ENCODE measurements at regions not wholly inside any gene's neighbourhood (a gene's known extent, or its start where the extent isn't known, plus 50 kb on each side); places are given as distances from the start of the nearest gene placed in this dataset.

- no peak for DNase-seq
These were observed 111.1 kb downstream of the LMO4 start for GRCh38 chr1:87439821-87440220.

DNA sequence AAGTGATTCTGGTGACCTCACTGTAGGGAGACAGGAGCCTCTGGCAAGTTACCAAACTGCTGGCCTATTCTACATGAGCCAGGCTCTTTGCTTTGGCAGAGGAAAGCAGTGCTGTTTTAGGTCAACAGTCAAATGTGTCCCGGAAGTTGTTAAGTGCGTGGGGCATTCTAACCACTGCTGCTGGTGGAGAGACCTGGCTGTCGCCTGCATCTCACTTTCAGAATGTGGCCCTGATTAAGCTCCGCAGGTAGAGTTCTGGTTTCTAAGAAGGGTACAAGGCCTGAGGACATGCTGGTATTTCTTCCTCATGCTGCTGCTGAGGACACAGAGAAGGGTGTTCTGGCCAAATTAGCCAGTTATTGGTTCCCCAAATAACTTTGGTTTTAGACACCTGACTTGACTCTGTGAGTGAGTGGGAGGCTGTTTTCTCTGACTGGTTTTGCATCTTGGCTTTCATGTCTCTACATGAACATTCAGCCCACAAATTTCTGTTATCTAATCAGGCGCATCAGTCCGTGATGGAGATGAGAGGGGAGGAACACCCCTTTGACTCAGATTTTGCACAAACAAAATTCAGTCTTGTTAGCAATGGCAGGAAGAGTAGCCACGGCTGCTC is 120.8 kb downstream of the LMO4 start:
- DNase-seq, result peak; percentile 48

DNA sequence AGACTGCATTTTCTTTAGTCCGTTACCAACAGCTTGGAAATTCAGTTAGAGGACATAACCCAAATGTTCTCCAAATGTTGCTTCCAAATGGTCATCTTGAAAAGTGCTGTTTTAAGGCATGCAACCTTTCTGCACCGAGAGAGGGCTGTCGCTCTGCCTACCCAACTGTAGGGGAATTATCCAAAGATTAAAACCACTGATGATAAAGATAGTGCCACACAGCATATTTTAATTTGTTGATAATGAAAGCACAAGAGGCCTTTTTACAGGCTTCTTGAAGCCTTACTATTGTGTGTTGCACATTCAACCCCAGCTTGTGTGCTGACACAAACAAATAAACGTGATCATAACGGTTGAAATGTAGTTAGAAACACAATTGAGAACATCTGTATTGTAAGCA is 121.5 kb downstream of the LMO4 start:
- DNase-seq, result no peak

DNA sequence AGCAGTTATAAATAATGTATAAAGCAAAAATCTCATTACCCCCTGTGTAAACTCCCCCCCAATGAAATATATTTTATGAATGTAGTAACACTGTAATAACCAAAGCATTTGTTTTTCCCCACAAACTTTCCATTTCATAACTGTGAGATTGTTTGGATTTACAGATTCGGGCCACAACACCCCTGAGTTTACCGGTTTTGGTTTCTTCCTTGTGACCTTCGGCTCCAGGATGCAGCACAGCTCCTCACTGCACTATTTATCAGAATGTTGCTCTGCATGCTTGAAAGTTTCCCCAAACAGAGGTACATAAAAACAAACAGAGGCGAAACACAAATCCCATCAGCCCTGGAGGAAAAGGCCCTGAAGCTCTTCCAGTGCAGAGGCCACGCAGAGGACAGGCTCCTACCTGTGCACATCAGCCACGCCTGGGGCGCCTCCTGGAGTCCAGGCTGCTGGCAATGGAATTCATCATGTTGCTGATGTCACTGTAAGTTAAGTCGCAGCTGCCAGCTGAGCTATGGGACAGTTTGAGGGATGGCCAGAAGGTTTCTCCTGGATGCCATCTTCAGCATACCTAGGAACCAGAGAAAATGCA is 122.0 kb downstream of the LMO4 start:
- no peak for DNase-seq

DNA sequence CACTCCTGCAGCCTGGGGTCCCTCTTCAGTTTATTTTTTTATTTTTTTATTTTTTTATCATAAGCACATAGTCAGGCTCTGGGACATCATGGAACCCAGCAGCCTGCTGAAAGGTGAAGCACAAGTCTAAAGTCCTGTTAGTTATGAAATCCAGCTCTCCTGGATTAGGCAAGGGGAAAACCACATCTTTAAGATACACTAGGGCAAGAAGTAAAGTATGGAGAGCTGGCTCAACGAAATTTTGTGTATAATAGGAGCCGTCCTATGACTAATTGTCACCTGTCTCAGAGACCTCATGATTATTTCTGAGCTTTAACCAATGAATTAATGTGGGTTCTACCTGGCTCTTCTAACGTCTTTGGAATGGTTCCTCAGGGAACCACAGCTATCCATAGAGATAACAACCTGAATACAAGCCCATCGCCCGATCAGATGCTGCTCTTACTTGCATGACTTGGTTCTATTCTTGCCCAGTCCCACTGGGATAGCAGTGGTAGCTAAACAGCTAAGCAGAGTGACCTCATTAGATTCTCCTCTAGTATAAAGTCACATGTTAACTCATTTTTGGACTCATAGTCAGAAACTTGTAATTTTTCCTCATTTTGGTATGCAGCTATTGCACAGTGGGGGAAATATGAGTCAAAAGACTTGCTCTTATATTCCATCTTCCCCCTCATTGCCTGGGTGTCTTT is 122.7 kb downstream of the LMO4 start:
- no peak for DNase-seq

GRCh38 chr1:87452648-87453047 is 124.0 kb downstream of the LMO4 start:
- no peak for DNase-seq

DNA sequence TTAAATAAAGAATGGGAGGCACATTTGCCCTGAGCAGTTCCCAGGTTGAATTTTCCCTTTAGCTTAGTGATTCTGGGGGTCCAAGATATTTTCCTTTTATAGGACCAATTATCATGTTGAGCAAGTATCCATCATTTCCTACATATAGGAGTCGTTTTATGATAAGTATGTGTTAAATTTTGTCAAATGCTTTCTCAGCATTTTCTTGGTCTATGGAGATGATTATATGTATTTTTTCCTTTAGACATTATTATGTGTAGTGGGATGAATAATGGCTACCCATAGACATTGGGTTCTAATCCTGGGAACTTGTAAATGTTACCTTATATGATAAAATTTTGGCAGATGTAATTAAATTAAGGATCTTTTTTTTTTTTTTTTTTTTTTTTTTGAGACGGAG is 128.7 kb downstream of the LMO4 start:
- DNase-seq, result no peak

GRCh38 chr1:87462894-87463293 is 134.2 kb downstream of the LMO4 start:
- no peak for DNase-seq

- peak; percentile 2 for DNase-seq
These were observed 135.4 kb downstream of the LMO4 start for GRCh38 chr1:87464022-87464490.

DNA sequence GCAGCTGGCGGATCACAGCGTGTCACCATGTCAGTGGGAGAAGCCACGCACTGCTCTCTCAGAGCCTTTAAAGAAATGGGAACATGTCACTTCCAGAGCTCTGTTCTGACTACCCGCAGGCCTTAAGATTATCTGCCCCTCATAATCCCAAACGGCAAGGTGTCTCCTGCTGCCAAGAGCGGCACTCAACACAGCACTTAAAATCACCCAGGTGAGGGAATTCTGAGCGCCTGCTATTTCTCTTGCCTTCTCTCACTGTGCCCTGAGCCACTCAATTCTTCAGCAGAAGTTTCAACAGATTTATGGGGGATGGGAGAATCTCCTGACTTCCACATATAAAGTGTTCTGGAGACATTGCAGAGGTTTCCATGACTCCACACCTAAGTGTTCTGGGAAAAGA is 137.9 kb downstream of the LMO4 start:
- no peak for DNase-seq

GRCh38 chr1:87472716-87473115 is 144.0 kb downstream of the LMO4 start:
- DNase-seq, result no peak

- DNase-seq, result no peak
These were observed 144.6 kb downstream of the LMO4 start for GRCh38 chr1:87473203-87473661.

GRCh38 chr1:87474098-87474497 is 145.4 kb downstream of the LMO4 start:
- no peak for DNase-seq

DNA sequence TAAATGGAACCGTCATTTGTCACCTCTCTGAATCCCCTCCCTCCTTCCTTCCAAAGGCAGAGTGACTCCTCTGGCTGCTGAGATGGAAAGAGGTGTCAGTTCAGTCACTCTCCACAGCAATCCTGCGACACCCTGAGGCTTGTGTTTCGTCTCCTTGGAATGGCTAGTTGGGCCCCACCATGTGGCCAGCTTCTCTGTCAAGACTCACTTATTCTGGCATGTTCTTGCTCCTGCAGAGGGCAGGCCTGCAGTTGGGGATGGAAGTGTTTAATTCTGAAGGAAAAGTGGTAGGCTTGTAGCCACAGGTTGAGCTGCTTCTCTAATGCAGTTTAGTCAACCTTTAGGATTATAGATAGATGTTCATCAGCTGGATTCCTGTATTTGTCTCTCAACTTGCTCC is 149.6 kb downstream of the LMO4 start:
- DNase-seq, result no peak

DNA sequence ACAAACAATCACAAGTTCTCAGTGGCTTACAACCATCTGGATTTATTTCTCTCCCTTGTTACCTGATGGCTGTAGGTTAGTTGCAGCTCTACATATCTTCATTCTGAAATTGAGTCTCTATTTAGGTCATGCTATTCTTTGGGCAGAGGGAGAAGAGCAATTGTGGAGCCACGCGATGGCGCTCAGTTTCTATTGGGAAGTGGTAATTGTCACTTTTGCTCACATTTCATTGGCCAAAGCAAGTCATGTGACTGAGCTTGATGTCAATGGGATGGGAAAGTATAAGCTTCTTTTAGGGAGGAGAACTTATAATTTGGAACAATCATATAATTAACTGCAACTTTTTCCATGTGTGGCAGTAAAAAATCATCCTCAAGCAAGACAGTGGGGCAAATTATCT is 166.5 kb downstream of the LMO4 start:
- no peak for DNase-seq

- DNase-seq, result no peak
These were observed 167.2 kb downstream of the LMO4 start for GRCh38 chr1:87495870-87496269.

DNA sequence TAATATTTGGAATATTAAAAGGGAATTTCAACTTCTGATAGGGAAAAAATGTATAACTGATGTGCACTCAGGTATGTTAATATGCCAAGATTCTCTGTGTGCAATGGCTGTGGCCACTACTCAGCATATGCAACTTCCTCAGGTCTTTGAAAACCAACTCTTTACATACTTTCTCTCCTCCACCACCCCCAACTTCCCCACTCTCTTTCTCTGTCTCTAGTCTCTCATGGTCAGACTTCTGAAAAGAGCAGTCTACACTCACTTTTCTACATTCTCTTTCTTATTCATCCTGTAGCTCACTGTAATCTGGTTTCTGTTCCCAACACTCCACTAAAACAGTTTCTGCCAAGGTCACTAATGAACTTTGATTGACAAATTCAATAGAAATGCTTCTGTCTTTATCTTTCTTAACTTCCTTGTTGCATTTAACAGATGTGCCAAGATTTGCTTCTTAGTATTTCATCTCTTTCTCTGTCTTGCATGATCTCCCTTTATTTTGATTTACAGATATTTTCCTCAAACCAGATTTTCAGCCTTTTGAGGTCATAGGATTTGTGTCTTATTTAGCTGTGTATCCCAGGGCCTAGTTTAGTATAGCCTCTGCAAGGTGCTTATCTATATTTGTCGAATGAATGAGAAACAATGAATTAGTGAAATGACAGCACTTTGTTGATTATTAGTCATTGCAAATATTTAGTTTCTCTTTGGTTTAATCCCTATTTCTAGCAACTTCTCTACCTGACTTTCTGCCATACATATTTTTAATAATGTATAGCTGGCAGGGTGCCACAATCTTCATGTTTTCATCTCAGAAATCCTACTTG is 168.9 kb downstream of the LMO4 start:
- DNase-seq, result no peak

GRCh38 chr1:87501738-87502137 is 173.1 kb downstream of the LMO4 start:
- DNase-seq, result no peak

- DNase-seq, result no peak
These were observed 176.8 kb downstream of the LMO4 start for GRCh38 chr1:87505391-87505983.

DNA sequence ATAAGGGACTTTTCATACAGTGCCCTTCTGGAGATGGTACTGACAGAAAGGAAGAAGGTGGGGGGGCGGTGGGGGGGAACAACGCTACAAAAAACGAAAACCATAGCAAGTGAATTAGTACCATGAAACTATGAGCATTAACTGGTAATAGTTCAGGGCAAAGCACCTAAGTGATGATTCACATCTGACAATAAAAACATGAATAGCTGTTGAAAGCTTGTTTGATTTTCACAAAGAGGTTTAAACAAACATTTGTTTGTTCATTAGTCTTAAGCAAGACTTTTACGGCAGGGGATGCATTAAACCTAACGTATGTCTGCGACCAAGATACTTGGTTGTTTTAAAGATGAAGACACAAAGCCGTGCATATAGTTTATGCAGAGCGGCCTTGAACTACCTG is 177.5 kb downstream of the LMO4 start:
- DNase-seq, result no peak

GRCh38 chr1:87508247-87508787 is 179.6 kb downstream of the LMO4 start:
- no peak for DNase-seq

DNA sequence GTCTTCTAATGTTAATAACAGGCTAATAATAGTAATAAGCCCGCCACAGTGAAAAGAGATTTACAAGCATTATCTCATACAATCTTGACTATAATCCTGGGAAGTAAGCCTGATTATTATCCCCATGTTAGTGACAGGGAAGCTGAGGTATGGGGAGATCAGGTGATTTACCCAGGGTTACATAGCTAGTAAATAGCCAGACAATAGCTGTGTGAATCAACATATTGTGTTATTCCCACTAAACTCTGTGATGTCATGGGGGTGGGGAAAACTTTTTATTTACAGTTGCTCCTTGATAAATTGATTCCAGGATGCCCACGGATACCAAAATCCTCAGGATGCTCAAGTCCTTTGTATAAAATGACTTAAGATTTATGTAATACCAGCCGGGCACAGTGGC is 181.9 kb downstream of the LMO4 start:
- no peak for DNase-seq

GRCh38 chr1:87511449-87511848 is 182.8 kb downstream of the LMO4 start:
- no peak for DNase-seq
